ENCODE measurements at regions not wholly inside any gene's neighbourhood (a gene's known extent, or its start where the extent isn't known, plus 50 kb on each side); places are given as distances from the start of the nearest gene placed in this dataset.

GRCh38 chr6:6716998-6717763 lies 128.7 kb downstream of the LY86 start:
- no peak for TF ChIP-seq EZH2 (IDR thresholded peaks at IDR 0.05)
- TF ChIP-seq, protein P1, sequence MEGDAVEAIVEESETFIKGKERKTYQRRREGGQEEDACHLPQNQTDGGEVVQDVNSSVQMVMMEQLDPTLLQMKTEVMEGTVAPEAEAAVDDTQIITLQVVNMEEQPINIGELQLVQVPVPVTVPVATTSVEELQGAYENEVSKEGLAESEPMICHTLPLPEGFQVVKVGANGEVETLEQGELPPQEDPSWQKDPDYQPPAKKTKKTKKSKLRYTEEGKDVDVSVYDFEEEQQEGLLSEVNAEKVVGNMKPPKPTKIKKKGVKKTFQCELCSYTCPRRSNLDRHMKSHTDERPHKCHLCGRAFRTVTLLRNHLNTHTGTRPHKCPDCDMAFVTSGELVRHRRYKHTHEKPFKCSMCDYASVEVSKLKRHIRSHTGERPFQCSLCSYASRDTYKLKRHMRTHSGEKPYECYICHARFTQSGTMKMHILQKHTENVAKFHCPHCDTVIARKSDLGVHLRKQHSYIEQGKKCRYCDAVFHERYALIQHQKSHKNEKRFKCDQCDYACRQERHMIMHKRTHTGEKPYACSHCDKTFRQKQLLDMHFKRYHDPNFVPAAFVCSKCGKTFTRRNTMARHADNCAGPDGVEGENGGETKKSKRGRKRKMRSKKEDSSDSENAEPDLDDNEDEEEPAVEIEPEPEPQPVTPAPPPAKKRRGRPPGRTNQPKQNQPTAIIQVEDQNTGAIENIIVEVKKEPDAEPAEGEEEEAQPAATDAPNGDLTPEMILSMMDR (IDR thresholded peaks at IDR 0.05), result no peak

All from neural progenitor cell (in vitro differentiated cells).